Neural progenitor cell (in vitro differentiated cells): ENCODE measurements at regions not wholly inside any gene's neighbourhood (a gene's known extent, or its start where the extent isn't known, plus 50 kb on each side); places are given as distances from the start of the nearest gene placed in this dataset.

Experiments used
- DNase-seq: peaks from one replicate; pipeline ENCODE4 v3.0.0-alpha.2; 2016; ENCODE audit warnings: low spot score
- H2AFZ ChIP-seq: fragments of 200-600 bp; sonication (generic); replicated peaks from 2 replicates; pipeline ENCODE4 v1.6.1; 2016; ENCODE audit warnings: antibody characterized with exemption
- H3F3A ChIP-seq: fragments of 200-600 bp; sonication (generic); 2 replicates; pipeline ENCODE4 v1.6.1; 2016; ENCODE audit warnings: antibody characterized with exemption, low read depth
- H3K27ac ChIP-seq: fragments of 200-600 bp; sonication (generic); 2 replicates; pipeline ENCODE4 v1.5.1; 2016; ENCODE audit warnings: mild to moderate bottlenecking
- H3K27me3 ChIP-seq: fragments of 200-600 bp; sonication (generic); 2 replicates; pipeline ENCODE4 v1.6.1; 2016; ENCODE audit warnings: mild to moderate bottlenecking, moderate library complexity
- H3K36me3 ChIP-seq: fragments of 200-600 bp; sonication (generic); 2 replicates; pipeline ENCODE4 v1.5.1; 2016
- H3K4me1 ChIP-seq: fragments of 200-600 bp; sonication (generic); 2 replicates; pipeline ENCODE4 v1.6.1; 2016; ENCODE audit warnings: mixed run types
- H3K4me2 ChIP-seq: fragments of 200-600 bp; sonication (generic); 2 replicates; pipeline ENCODE4 v1.6.1; 2016
- H3K4me3 ChIP-seq: fragments of 200-600 bp; sonication (generic); 2 replicates; pipeline ENCODE4 v1.5.1; 2016
- H3K79me2 ChIP-seq: fragments of 200-600 bp; sonication (generic); 2 replicates; pipeline ENCODE4 v1.6.1; 2016; ENCODE audit warnings: low read depth
- H3K9ac ChIP-seq: fragments of 200-600 bp; sonication (generic); 2 replicates; pipeline ENCODE4 v1.6.1; 2016
- H3K9me3 ChIP-seq: fragments of 200-600 bp; sonication (generic); 2 replicates; pipeline ENCODE4 v1.5.1; 2016; ENCODE audit warnings: low read depth
- H4K20me1 ChIP-seq: fragments of 200-600 bp; sonication (generic); 2 replicates; pipeline ENCODE4 v1.6.1; 2016; ENCODE audit warnings: low read depth
- H3K27ac Mint-ChIP-seq: 3 replicates; pipeline ENCODE4 v1.8.0; 2021; ENCODE audit warnings: mixed read lengths
- H3K27me3 Mint-ChIP-seq: 2 replicates; pipeline ENCODE4 v1.8.0; 2022; ENCODE audit warnings: low read depth, mild to moderate bottlenecking, inconsistent platforms, moderate library complexity, mixed read lengths; ENCODE audit not compliant: insufficient read depth
- H3K36me3 Mint-ChIP-seq: 3 replicates; pipeline ENCODE4 v1.8.0; 2021; ENCODE audit warnings: mixed read lengths
- H3K4me1 Mint-ChIP-seq: 3 replicates; pipeline ENCODE4 v1.8.0; 2021; ENCODE audit warnings: mixed read lengths
- H3K4me3 Mint-ChIP-seq: 3 replicates; pipeline ENCODE4 v1.8.0; 2021; ENCODE audit warnings: mild to moderate bottlenecking, moderate library complexity, mixed read lengths
- H3K9me3 Mint-ChIP-seq: 3 replicates; pipeline ENCODE4 v1.8.0; 2020; ENCODE audit warnings: mixed read lengths
- CTCF ChIP-seq: fragments of 200-600 bp; sonication (generic); IDR thresholded peaks from 2 replicates; pipeline ENCODE4 v1.5.1; 2017; ENCODE audit warnings: antibody characterized with exemption, mild to moderate bottlenecking
- EZH2 ChIP-seq: fragments of 200-600 bp; sonication (generic); IDR thresholded peaks from 2 replicates; pipeline ENCODE4 v1.6.1; 2017; ENCODE audit warnings: antibody characterized with exemption, mild to moderate bottlenecking, moderate library complexity
- EZH2phosphoT487 ChIP-seq: fragments of 200-600 bp; sonication (generic); IDR thresholded peaks from 2 replicates; pipeline ENCODE4 v1.6.1; 2017; ENCODE audit warnings: antibody characterized with exemption

GRCh38 chr6:164379795-164380194, 929.6 kb downstream of the C6orf118 start:
- H3K36me3 Mint-ChIP-seq, result no peaks in the 10 kb centered on the region
- H3K4me3 Mint-ChIP-seq, result no peak overlapping the region
- H3K4me2 ChIP-seq, result no peak overlapping the region
- H3K27me3 Mint-ChIP-seq, result no peaks in the 10 kb centered on the region
- peaks cover 19% of the 10 kb centered on the region for H3K9me3 Mint-ChIP-seq
- TF ChIP-seq EZH2phosphoT487 (no peak), CTCF (no peak), EZH2 (no peak)
- no peaks in the 10 kb centered on the region for H3K79me2 ChIP-seq
- DNase-seq, result no peak
- H2AFZ ChIP-seq, result no peak overlapping the region
- H3K4me3 ChIP-seq, result no peak overlapping the region
- H3K9me3 ChIP-seq, result peaks cover 14% of the 10 kb centered on the region
- peaks cover 2% of the 10 kb centered on the region for H3K4me1 ChIP-seq
- no peaks in the 10 kb centered on the region for H3F3A ChIP-seq
- no peak overlapping the region for H3K9ac ChIP-seq
- H3K27me3 ChIP-seq, result no peaks in the 10 kb centered on the region
- H3K36me3 ChIP-seq, result no peaks in the 10 kb centered on the region
- no peaks in the 10 kb centered on the region for H4K20me1 ChIP-seq
- no peak overlapping the region for H3K27ac ChIP-seq
- H3K27ac Mint-ChIP-seq, result no peak overlapping the region
- H3K4me1 Mint-ChIP-seq, result peaks cover 4% of the 10 kb centered on the region

GRCh38 chr6:164378330-164378729, 931.1 kb downstream of the C6orf118 start:
- no peaks in the 10 kb centered on the region for H3K79me2 ChIP-seq
- Mint-ChIP-seq H3K9me3 (peaks cover 17% of the 10 kb centered on the region), H3K4me1 (peaks cover 4% of the 10 kb centered on the region), H3K27me3 (no peaks in the 10 kb centered on the region), H3K27ac (no peak overlapping the region), H3K4me3 (no peak overlapping the region), H3K36me3 (no peaks in the 10 kb centered on the region)
- H3K27ac ChIP-seq, result no peak overlapping the region
- no peaks in the 10 kb centered on the region for H4K20me1 ChIP-seq
- no peak overlapping the region for H3K4me2 ChIP-seq
- H2AFZ ChIP-seq, result no peak overlapping the region
- no peak for DNase-seq
- H3F3A ChIP-seq, result no peaks in the 10 kb centered on the region
- no peak for TF ChIP-seq CTCF
- TF ChIP-seq EZH2, result no peak
- TF ChIP-seq EZH2phosphoT487, result no peak
- H3K9me3 ChIP-seq, result peaks cover 14% of the 10 kb centered on the region
- peaks cover 2% of the 10 kb centered on the region for H3K4me1 ChIP-seq
- H3K9ac ChIP-seq, result no peak overlapping the region
- no peaks in the 10 kb centered on the region for H3K27me3 ChIP-seq
- H3K4me3 ChIP-seq, result no peak overlapping the region
- H3K36me3 ChIP-seq, result no peaks in the 10 kb centered on the region

- peaks cover 14% of the 10 kb centered on the region for H3K9me3 ChIP-seq
Observed at GRCh38 chr6:164377348-164377918, 932.0 kb downstream of the C6orf118 start.

More at GRCh38 chr6:164377348-164377918, 932.0 kb downstream of the C6orf118 start:
- TF ChIP-seq EZH2phosphoT487 (no peak), EZH2 (no peak), CTCF (no peak)
- no peak for DNase-seq
- Histone ChIP-seq H3K27ac (no peak overlapping the region), H3K4me1 (peaks cover 2% of the 10 kb centered on the region), H3F3A (no peaks in the 10 kb centered on the region), H3K36me3 (no peaks in the 10 kb centered on the region), H2AFZ (no peak overlapping the region), H3K4me3 (no peak overlapping the region), H4K20me1 (no peaks in the 10 kb centered on the region), H3K27me3 (no peaks in the 10 kb centered on the region), H3K9ac (no peak overlapping the region), H3K79me2 (no peaks in the 10 kb centered on the region), H3K4me2 (no peak overlapping the region)
- Mint-ChIP-seq H3K27me3 (no peaks in the 10 kb centered on the region), H3K4me3 (no peak overlapping the region), H3K36me3 (no peaks in the 10 kb centered on the region), H3K9me3 (peaks cover 17% of the 10 kb centered on the region), H3K27ac (no peak overlapping the region), H3K4me1 (peaks cover 4% of the 10 kb centered on the region)
